Retinal pigment epithelial cell (primary cell): ENCODE measurements at regions not wholly inside any gene's neighbourhood (a gene's known extent, or its start where the extent isn't known, plus 50 kb on each side); places are given as distances from the start of the nearest gene placed in this dataset.

ENCODE experiments used
- DNase-seq: peaks from one replicate; pipeline ENCODE4 v3.0.0-alpha.2; 2010; ENCODE audit warnings: low read depth
- H3K4me3 ChIP-seq: 2 replicates; pipeline ENCODE4 v1.5.1; 2011; ENCODE audit warnings: mild to moderate bottlenecking, low read length, control low read depth, moderate library complexity
- CTCF ChIP-seq: conservative IDR thresholded peaks from 2 replicates; pipeline ENCODE4 v1.5.1; 2011; ENCODE audit warnings: low read depth, low read length, control low read depth, inconsistent platforms

- H3K4me3 ChIP-seq, result no peak overlapping the region
- TF ChIP-seq CTCF, result no peak
- no peak for DNase-seq
Observed at GRCh38 chr16:81148277-81148676, 52.1 kb upstream of the GCSH start.
